ENCODE measurements at regions not wholly inside any gene's neighbourhood (a gene's known extent, or its start where the extent isn't known, plus 50 kb on each side); places are given as distances from the start of the nearest gene placed in this dataset.
A peak's percentile ranks its signal among the peaks of the same experiment; 100 is the strongest.

DNA sequence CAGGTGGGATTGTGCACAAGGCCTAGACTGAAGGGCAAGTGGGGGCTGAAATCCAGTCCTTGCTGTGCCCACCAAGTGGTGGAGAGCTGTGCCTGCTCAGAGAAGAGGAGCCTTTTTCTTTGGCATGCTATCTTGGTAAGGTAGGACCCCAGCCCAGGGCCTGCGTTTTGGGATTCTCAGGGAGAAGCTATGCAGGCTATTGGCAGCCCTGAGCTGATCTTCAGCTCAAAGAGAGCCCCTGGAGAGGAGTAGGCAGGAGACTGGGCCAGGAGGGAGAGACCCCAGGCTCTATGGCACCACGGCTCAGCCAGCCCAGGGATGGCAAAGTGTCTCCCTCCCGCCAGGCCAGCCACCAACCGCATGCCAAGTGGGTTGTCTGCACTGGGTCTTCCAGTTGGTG is 119.2 kb upstream of the PCBD1 start:
- Histone ChIP-seq H3K4me3 (no peak overlapping the region), H3K27me3 (no peaks in the 10 kb centered on the region), H3K27ac (no peak overlapping the region), H3K9me3 (no peaks in the 10 kb centered on the region), H3K4me1 (no peaks in the 10 kb centered on the region), H3K36me3 (no peaks in the 10 kb centered on the region)
- TF ChIP-seq CTCF (IDR thresholded peaks at IDR 0.05): no peak
- no peak for DNase-seq (ENCODE audit: low spot score in 2 of 2)
- intact Hi-C loops (cut with DNase I): no loop called here

DNA sequence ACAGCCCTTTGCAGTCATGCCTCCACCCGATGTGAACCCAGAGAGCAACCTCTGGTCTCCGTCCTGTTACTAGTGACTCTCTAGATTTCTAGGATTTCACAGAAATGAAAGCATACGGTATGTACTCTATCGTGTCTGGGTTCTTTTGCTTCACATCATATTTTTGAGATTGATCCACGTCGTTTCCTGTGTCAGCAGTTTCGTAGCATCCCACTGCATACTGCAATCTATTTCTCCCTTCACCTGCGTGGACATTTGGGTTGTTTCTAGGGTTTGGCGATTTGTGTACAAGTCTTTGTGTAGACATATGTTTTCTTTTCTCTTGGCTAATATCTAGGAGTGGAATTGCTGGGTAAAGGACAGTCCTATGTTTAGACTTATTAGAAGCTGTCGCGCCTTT is 119.8 kb upstream of the PCBD1 start:
- no peaks in the 10 kb centered on the region for H3K27me3 ChIP-seq
- no peaks in the 10 kb centered on the region for H3K36me3 ChIP-seq
- no peaks in the 10 kb centered on the region for H3K9me3 ChIP-seq
- H3K4me1 ChIP-seq: no peaks in the 10 kb centered on the region
- no peak overlapping the region for H3K27ac ChIP-seq
- DNase-seq (ENCODE audit: low spot score in 2 of 2): no peak
- no peak for TF ChIP-seq CTCF (IDR thresholded peaks at IDR 0.05)
- no peak overlapping the region for H3K4me3 ChIP-seq
- intact Hi-C loops (cut with DNase I): no loop called here

DNA sequence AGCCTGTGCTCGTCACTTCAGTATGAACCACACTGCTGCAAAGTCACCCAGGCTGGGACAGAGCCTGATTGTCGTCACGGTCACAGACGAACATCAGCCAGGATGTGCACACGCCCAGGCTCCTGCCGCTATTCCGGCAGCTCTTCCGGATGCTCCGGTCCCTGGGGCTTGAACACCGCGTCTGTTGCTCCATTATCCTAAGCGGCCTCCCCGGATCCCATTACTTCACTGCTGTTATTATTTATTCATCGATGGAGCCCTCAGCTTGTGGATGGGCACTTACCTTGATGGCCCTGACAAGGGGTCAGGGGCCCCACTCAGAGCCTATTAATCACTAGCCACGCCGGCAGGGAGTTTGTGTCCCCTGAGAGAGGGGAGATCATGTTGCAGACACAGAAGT is 120.8 kb upstream of the PCBD1 start:
- H3K27me3 ChIP-seq: no peaks in the 10 kb centered on the region
- DNase-seq (ENCODE audit: low spot score in 2 of 2): no peak
- TF ChIP-seq CTCF (IDR thresholded peaks at IDR 0.05): no peak
- H3K9me3 ChIP-seq: no peaks in the 10 kb centered on the region
- intact Hi-C loops (cut with DNase I): no loop called here
- no peaks in the 10 kb centered on the region for H3K36me3 ChIP-seq
- H3K27ac ChIP-seq: no peak overlapping the region
- H3K4me3 ChIP-seq: no peak overlapping the region
- no peaks in the 10 kb centered on the region for H3K4me1 ChIP-seq

DNA sequence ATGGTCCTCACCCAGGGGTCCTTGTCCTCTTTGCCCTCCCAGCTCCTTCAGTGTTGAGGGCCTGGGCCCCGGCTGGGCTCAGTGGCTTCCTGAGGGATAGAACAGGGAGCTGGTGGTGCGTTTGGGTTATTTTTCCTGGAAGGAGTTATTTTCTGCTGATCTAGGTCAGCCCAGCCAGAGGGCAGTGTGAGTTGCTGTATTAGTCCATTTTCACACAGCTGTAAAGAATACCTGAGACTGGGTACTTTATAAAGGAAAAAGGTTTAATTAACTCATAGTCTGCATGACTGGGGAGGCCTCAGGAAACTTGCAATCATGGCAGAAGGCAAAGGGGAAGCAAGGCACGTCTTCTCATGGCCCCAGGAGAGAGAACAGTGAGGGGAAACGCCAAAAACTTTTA is 122.4 kb upstream of the PCBD1 start:
- peak in 1 of 3 experiments; percentile 31 for TF ChIP-seq CTCF (IDR thresholded peaks at IDR 0.05)
- Histone ChIP-seq H3K27ac (no peak overlapping the region), H3K36me3 (no peaks in the 10 kb centered on the region), H3K27me3 (no peaks in the 10 kb centered on the region), H3K4me1 (no peaks in the 10 kb centered on the region), H3K9me3 (no peaks in the 10 kb centered on the region), H3K4me3 (no peak overlapping the region)
- no peak for DNase-seq (ENCODE audit: low spot score in 2 of 2)
- intact Hi-C loops (cut with DNase I): no loop called here

DNA sequence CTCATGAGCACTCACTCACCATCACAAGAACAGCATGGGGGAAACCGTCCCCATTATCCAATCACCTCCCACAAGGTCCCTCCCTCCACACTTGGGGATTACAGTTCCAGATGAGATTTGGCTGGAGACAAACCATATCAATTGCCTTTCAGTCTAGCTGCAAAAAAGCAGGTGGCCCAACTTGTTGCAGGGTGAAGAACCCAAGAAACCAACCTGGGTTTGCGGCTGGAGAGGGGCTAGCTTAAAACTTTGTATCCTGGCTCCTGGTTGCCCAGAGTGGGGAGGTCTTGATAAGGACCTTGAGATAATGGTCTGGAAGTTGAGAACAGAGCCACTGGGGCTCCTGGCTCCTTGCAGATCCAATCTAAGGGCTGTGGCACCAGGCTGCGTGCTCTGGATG is 122.8 kb upstream of the PCBD1 start:
- no peak overlapping the region for H3K4me3 ChIP-seq
- intact Hi-C loops (cut with DNase I): no loop called here
- DNase-seq (ENCODE audit: low spot score in 2 of 2): no peak
- no peaks in the 10 kb centered on the region for H3K27me3 ChIP-seq
- H3K9me3 ChIP-seq: no peaks in the 10 kb centered on the region
- no peaks in the 10 kb centered on the region for H3K36me3 ChIP-seq
- no peaks in the 10 kb centered on the region for H3K4me1 ChIP-seq
- TF ChIP-seq CTCF (IDR thresholded peaks at IDR 0.05): no peak
- H3K27ac ChIP-seq: no peak overlapping the region

- Histone ChIP-seq H3K36me3 (no peaks in the 10 kb centered on the region), H3K27ac (no peak overlapping the region), H3K4me1 (no peaks in the 10 kb centered on the region), H3K27me3 (no peaks in the 10 kb centered on the region), H3K4me3 (no peak overlapping the region), H3K9me3 (no peaks in the 10 kb centered on the region)
- DNase-seq (ENCODE audit: low spot score in 2 of 2): no peak
- intact Hi-C loops (cut with DNase I): no loop called here
- no peak for TF ChIP-seq CTCF (IDR thresholded peaks at IDR 0.05)
Measured at GRCh38 chr10:71014021-71014805, 125.8 kb upstream of the PCBD1 start.
